Mesothelial cell of epicardium (in vitro differentiated cells): ENCODE measurements at regions not wholly inside any gene's neighbourhood (a gene's known extent, or its start where the extent isn't known, plus 50 kb on each side); places are given as distances from the start of the nearest gene placed in this dataset.

Experiments
- DNase-seq, 2 experiments: peaks; one replicate each; pipeline ENCODE4 v3.0.0; 2021; ENCODE audit warnings: low spot score in 2 of 2; ENCODE audit not compliant: unreplicated experiment in 2 of 2
- H3K27ac Mint-ChIP-seq: 2 replicates; pipeline ENCODE4 v1.8.0; 2021; ENCODE audit warnings: mixed read lengths
- H3K27me3 Mint-ChIP-seq: 2 replicates; pipeline ENCODE4 v1.8.0; 2021; ENCODE audit warnings: low read depth, mixed read lengths
- H3K36me3 Mint-ChIP-seq: 2 replicates; pipeline ENCODE4 v1.8.0; 2021; ENCODE audit warnings: mixed read lengths
- H3K4me1 Mint-ChIP-seq: 2 replicates; pipeline ENCODE4 v1.8.0; 2021; ENCODE audit warnings: mixed read lengths
- H3K4me3 Mint-ChIP-seq: 2 replicates; pipeline ENCODE4 v1.8.0; 2021; ENCODE audit warnings: mild to moderate bottlenecking, moderate library complexity, mixed read lengths
- H3K9me3 Mint-ChIP-seq: 2 replicates; pipeline ENCODE4 v1.8.0; 2021; ENCODE audit warnings: mixed read lengths
- TF ChIP-seq, protein P1 (sequence below): fragments of 200-600 bp; sonication (generic); IDR thresholded peaks from one replicate; pipeline ENCODE4 v1.5.0; 2021; ENCODE audit warnings: antibody characterized with exemption; ENCODE audit not compliant: unreplicated experiment

DNA sequence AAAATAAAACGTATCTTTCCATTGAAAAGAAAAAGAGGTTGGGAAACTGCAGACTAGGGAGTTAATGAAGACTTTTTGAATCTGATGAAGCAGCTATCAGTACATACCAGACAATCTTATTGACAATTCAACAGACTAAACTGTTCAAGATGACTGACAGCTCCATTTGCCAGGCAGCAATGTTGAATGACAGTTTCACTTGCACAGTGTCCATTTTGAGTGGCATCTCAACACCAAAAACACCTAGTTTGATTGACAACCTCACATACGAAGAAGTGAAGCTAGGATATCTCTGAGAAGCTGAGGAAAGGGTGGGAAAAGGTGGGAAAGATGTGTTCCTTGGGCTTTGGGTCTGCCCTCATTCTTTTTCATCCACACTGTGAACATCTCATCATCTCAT is 315.0 kb upstream of the SYT4 start:
- no peak for DNase-seq
- Mint-ChIP-seq H3K27ac (no peak overlapping the region), H3K4me3 (no peak overlapping the region), H3K36me3 (no peaks in the 10 kb centered on the region), H3K4me1 (no peaks in the 10 kb centered on the region), H3K27me3 (peaks cover 3% of the 10 kb centered on the region), H3K9me3 (no peaks in the 10 kb centered on the region)
- TF ChIP-seq, protein P1, sequence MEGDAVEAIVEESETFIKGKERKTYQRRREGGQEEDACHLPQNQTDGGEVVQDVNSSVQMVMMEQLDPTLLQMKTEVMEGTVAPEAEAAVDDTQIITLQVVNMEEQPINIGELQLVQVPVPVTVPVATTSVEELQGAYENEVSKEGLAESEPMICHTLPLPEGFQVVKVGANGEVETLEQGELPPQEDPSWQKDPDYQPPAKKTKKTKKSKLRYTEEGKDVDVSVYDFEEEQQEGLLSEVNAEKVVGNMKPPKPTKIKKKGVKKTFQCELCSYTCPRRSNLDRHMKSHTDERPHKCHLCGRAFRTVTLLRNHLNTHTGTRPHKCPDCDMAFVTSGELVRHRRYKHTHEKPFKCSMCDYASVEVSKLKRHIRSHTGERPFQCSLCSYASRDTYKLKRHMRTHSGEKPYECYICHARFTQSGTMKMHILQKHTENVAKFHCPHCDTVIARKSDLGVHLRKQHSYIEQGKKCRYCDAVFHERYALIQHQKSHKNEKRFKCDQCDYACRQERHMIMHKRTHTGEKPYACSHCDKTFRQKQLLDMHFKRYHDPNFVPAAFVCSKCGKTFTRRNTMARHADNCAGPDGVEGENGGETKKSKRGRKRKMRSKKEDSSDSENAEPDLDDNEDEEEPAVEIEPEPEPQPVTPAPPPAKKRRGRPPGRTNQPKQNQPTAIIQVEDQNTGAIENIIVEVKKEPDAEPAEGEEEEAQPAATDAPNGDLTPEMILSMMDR = no peak

DNA sequence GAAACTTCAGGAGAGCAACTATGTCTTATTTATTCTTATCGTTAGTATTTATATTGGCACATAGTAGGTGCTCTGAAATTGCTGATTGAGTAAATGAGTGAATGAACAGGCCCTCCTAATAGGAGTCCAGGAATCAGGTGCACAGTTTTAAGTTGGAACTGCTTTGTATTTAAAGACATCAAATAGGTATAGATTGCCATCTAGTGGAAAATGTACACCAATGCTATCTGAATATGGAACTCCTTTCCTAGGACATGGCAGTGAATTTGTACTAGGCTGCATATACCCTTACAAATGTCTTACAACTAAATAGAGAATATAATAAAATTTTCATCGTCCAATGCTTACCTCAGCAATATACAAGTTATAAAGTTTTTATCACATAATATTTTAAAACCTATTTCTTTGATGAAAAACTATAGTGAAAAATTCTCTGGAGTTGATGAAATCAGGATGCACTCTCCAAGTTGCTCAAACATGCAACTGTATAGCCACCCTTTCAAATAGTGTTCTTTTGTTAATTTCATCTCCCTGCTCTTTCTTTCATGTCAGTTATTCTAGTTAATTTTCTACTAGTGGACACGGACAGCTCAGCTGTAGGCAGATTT is 318.9 kb upstream of the SYT4 start:
- no peaks in the 10 kb centered on the region for H3K27me3 Mint-ChIP-seq
- H3K9me3 Mint-ChIP-seq = no peaks in the 10 kb centered on the region
- H3K4me3 Mint-ChIP-seq = no peak overlapping the region
- no peaks in the 10 kb centered on the region for H3K4me1 Mint-ChIP-seq
- no peaks in the 10 kb centered on the region for H3K36me3 Mint-ChIP-seq
- H3K27ac Mint-ChIP-seq = no peak overlapping the region
- no peak for DNase-seq
- TF ChIP-seq, protein P1 = peak; percentile 41

DNA sequence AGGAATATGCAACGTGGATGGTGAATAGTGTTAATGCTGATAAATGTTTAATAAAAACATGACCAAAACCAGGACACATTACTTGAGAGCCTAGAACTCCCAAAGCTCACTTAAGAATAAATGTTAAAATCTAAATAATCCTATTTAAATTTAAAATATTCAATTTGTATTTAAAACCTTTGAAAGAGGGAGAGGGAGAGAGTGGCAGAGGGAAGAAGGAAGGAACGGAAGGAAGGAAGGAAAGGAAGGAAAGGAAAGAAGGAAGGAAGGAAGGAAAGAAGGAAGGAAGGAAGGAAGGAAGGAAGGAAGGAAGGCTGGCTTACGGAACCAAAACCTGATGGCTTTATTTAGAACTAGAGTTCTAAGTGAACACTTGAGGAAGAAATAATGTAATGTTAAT is 324.1 kb upstream of the SYT4 start:
- Mint-ChIP-seq H3K4me3 (no peak overlapping the region), H3K27me3 (no peaks in the 10 kb centered on the region), H3K36me3 (peaks cover 15% of the 10 kb centered on the region), H3K9me3 (peaks cover 29% of the 10 kb centered on the region), H3K4me1 (no peaks in the 10 kb centered on the region), H3K27ac (no peak overlapping the region)
- no peak for DNase-seq
- TF ChIP-seq, protein P1 = no peak

DNA sequence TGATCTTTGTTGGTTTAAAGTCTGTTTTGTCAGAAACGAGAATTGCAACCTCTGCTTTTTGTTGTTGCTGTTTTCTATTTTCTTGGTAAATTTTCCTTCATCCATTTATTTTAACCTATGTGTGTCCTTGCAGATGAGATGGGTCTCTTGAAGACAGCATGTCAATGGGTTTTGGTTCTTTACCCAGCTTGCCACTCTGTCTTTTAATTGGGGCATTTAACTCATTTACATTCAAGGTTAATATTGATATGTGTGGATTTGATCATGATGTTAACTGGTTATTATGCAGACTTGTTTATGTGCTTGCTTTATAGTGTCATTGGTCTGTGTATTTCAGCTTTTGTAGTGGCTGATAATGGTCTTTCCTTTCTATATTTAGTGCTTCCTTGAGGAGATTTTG is 327.9 kb upstream of the SYT4 start:
- Mint-ChIP-seq H3K4me3 (no peak overlapping the region), H3K27ac (no peak overlapping the region), H3K27me3 (peaks cover 2% of the 10 kb centered on the region), H3K36me3 (peaks cover 15% of the 10 kb centered on the region), H3K9me3 (peaks cover 34% of the 10 kb centered on the region), H3K4me1 (no peaks in the 10 kb centered on the region)
- TF ChIP-seq, protein P1 = no peak
- no peak for DNase-seq

DNA sequence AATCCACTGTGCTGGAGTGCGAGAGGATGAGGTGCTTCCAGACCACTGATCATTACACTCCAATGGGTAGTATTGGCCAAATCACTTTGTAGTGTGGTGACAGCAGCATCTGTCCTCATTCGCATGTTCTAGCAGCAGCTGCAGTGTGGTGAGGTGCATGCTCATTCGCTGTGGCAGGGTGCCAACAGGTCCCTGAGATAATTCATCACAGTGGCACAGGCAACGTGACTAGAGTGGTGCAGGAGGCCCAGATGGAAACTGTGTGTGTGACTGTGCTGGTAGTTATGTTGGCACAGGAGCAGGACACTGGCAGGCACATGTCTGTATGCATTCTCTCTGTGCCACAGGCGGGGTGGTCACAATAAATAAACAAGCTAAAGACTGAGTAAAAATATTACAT is 329.5 kb upstream of the SYT4 start:
- Mint-ChIP-seq H3K36me3 (peaks cover 15% of the 10 kb centered on the region), H3K27me3 (peaks cover 9% of the 10 kb centered on the region), H3K27ac (no peak overlapping the region), H3K9me3 (peaks cover 34% of the 10 kb centered on the region), H3K4me1 (no peaks in the 10 kb centered on the region), H3K4me3 (no peak overlapping the region)
- TF ChIP-seq, protein P1 = no peak
- no peak for DNase-seq

DNA sequence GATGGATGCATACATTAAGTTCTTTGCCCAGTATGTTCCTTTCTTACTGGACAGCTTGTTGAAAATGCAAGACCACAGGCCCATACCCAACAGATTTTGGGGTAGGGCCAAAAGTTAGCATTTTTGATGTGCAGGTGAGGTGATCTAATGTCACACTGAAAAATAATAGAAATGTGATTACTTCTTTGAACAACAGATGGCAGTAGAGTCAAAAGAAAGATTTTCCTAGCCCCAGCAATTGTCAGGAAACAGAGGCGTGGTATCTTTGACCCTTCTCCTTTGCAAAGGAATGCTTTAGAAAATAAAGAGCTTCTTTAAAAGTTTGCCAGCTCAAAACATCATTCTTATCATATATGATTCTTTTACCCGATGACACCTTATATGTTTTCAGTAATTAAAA is 343.6 kb upstream of the SYT4 start:
- H3K4me3 Mint-ChIP-seq = no peak overlapping the region
- H3K27me3 Mint-ChIP-seq = peaks cover 11% of the 10 kb centered on the region
- H3K36me3 Mint-ChIP-seq = no peaks in the 10 kb centered on the region
- TF ChIP-seq, protein P1 = peak; percentile 72
- H3K27ac Mint-ChIP-seq = no peak overlapping the region
- peaks cover 15% of the 10 kb centered on the region for H3K4me1 Mint-ChIP-seq
- H3K9me3 Mint-ChIP-seq = no peaks in the 10 kb centered on the region
- DNase-seq = no peak
